ENCODE measurements at regions not wholly inside any gene's neighbourhood (a gene's known extent, or its start where the extent isn't known, plus 50 kb on each side); places are given as distances from the start of the nearest gene placed in this dataset.

GRCh38 chr7:18132811-18133210 lies 105.2 kb upstream of the PRPS1L1 start:
- TF ChIP-seq CTCF (IDR thresholded peaks at IDR 0.05) (no peak), POLR2A (IDR thresholded peaks at IDR 0.05) (no peak)

Data from Peyer's patch (tissue), 4 donors.